HUES64 (cell line): ENCODE measurements at regions not wholly inside any gene's neighbourhood (a gene's known extent, or its start where the extent isn't known, plus 50 kb on each side); places are given as distances from the start of the nearest gene placed in this dataset.
"Not testable (repeated sequence)": the region's sequence is repeated elsewhere in the genome, so short reads cannot be mapped to it uniquely, and the experiment has no call there.

Source experiments
- H3K27ac ChIP-seq: 2 replicates; pipeline ENCODE4 v1.7.0; 2013; ENCODE audit warnings: low read depth, low read length, inconsistent platforms
- H3K27me3 ChIP-seq: 2 replicates; pipeline ENCODE4 v1.6.1; 2013; ENCODE audit warnings: mild to moderate bottlenecking, low read length; ENCODE audit not compliant: insufficient read depth
- H3K36me3 ChIP-seq: 2 replicates; pipeline ENCODE4 v1.6.1; 2013; ENCODE audit warnings: mild to moderate bottlenecking, low read length; ENCODE audit not compliant: insufficient read depth
- H3K4me1 ChIP-seq: 2 replicates; pipeline ENCODE4 v1.6.1; 2013; ENCODE audit warnings: mild to moderate bottlenecking, low read length, moderate library complexity; ENCODE audit not compliant: insufficient read depth
- H3K4me3 ChIP-seq: 2 replicates; pipeline ENCODE4 v1.5.1; 2013; ENCODE audit warnings: mild to moderate bottlenecking, low read length, moderate library complexity
- H3K9ac ChIP-seq: 2 replicates; pipeline ENCODE4 v1.6.1; 2013; ENCODE audit warnings: mild to moderate bottlenecking, low read depth, low read length
- H3K9me3 ChIP-seq: 2 replicates; pipeline ENCODE4 v1.6.1; 2013; ENCODE audit warnings: low read depth, low read length; ENCODE audit not compliant: insufficient read depth
- WGBS: fragments of 150-250, 120-280 bp; methylation state at CpG from one replicate; pipeline ENCODE4 v1.1.7; 2013; ENCODE audit warnings: missing lambda C conversion rate; 5-methylcytosine and 5-hydroxymethylcytosine counted together

- Histone ChIP-seq H3K4me1 (peaks cover 42% of the 10 kb centered on the region), H3K27me3 (no peaks in the 10 kb centered on the region), H3K9ac (no peak overlapping the region), H3K9me3 (no peaks in the 10 kb centered on the region), H3K27ac (no peak overlapping the region), H3K36me3 (no peaks in the 10 kb centered on the region), H3K4me3 (no peak overlapping the region)
- 96% methylated on average over 2 of the region's 3 CpGs for WGBS
These were observed 278.1 kb upstream of the CTNNB1 start for GRCh38 chr3:40921251-40921650.

GRCh38 chr3:40923143-40923542 is 276.2 kb upstream of the CTNNB1 start:
- H3K9ac ChIP-seq: no peak overlapping the region
- no peaks in the 10 kb centered on the region for H3K27me3 ChIP-seq
- no peak overlapping the region for H3K4me3 ChIP-seq
- H3K27ac ChIP-seq: no peak overlapping the region
- H3K9me3 ChIP-seq: no peaks in the 10 kb centered on the region
- 98% methylated on average over 4 of the region's 4 CpGs for WGBS
- H3K4me1 ChIP-seq: peaks cover 46% of the 10 kb centered on the region
- no peaks in the 10 kb centered on the region for H3K36me3 ChIP-seq

- Histone ChIP-seq H3K4me3 (no peak overlapping the region), H3K27me3 (no peaks in the 10 kb centered on the region), H3K9ac (no peak overlapping the region), H3K27ac (no peak overlapping the region), H3K4me1 (peaks cover 46% of the 10 kb centered on the region), H3K9me3 (no peaks in the 10 kb centered on the region), H3K36me3 (no peaks in the 10 kb centered on the region)
- WGBS: 91% methylated on average over 4 of the region's 4 CpGs
These were observed 275.7 kb upstream of the CTNNB1 start for GRCh38 chr3:40923651-40924050.

- no peak overlapping the region for H3K4me3 ChIP-seq
- H3K9ac ChIP-seq: no peak overlapping the region
- H3K27ac ChIP-seq: no peak overlapping the region
- WGBS: 89% methylated on average over 3 of the region's 3 CpGs
- H3K4me1 ChIP-seq: peaks cover 37% of the 10 kb centered on the region
- no peaks in the 10 kb centered on the region for H3K36me3 ChIP-seq
- H3K27me3 ChIP-seq: no peaks in the 10 kb centered on the region
- H3K9me3 ChIP-seq: no peaks in the 10 kb centered on the region
These were observed 274.7 kb upstream of the CTNNB1 start for GRCh38 chr3:40924559-40925141.

GRCh38 chr3:40925231-40925630 is 274.1 kb upstream of the CTNNB1 start:
- WGBS: 77% methylated on average over 2 of the region's 3 CpGs
- H3K36me3 ChIP-seq: no peaks in the 10 kb centered on the region
- H3K9me3 ChIP-seq: no peaks in the 10 kb centered on the region
- H3K4me3 ChIP-seq: no peak overlapping the region
- no peaks in the 10 kb centered on the region for H3K27me3 ChIP-seq
- H3K27ac ChIP-seq: no peak overlapping the region
- no peak overlapping the region for H3K9ac ChIP-seq
- peaks cover 31% of the 10 kb centered on the region for H3K4me1 ChIP-seq

GRCh38 chr3:40930131-40930538 is 269.2 kb upstream of the CTNNB1 start:
- H3K36me3 ChIP-seq: no peaks in the 10 kb centered on the region
- peaks cover 15% of the 10 kb centered on the region for H3K4me1 ChIP-seq
- H3K9ac ChIP-seq: no peak overlapping the region
- H3K9me3 ChIP-seq: no peaks in the 10 kb centered on the region
- no peak overlapping the region for H3K4me3 ChIP-seq
- H3K27me3 ChIP-seq: no peaks in the 10 kb centered on the region
- no peak overlapping the region for H3K27ac ChIP-seq

- no peak overlapping the region for H3K9ac ChIP-seq
- H3K27ac ChIP-seq: no peak overlapping the region
- no peak overlapping the region for H3K4me3 ChIP-seq
- H3K9me3 ChIP-seq: no peaks in the 10 kb centered on the region
- no peaks in the 10 kb centered on the region for H3K27me3 ChIP-seq
- no peaks in the 10 kb centered on the region for H3K36me3 ChIP-seq
- H3K4me1 ChIP-seq: peaks cover 9% of the 10 kb centered on the region
These were observed 268.5 kb upstream of the CTNNB1 start for GRCh38 chr3:40930756-40931155.

- H3K9me3 ChIP-seq: no peaks in the 10 kb centered on the region
- no peak overlapping the region for H3K27ac ChIP-seq
- WGBS: 90% methylated on average over 2 of the region's 3 CpGs
- no peaks in the 10 kb centered on the region for H3K36me3 ChIP-seq
- H3K9ac ChIP-seq: no peak overlapping the region
- H3K27me3 ChIP-seq: no peaks in the 10 kb centered on the region
- no peaks in the 10 kb centered on the region for H3K4me1 ChIP-seq
- H3K4me3 ChIP-seq: no peak overlapping the region
These were observed 260.7 kb upstream of the CTNNB1 start for GRCh38 chr3:40938591-40938990.

GRCh38 chr3:40939030-40939740 is 260.1 kb upstream of the CTNNB1 start:
- no peak overlapping the region for H3K27ac ChIP-seq
- no peaks in the 10 kb centered on the region for H3K9me3 ChIP-seq
- no peak overlapping the region for H3K4me3 ChIP-seq
- 94% methylated on average over 4 of the region's 4 CpGs for WGBS
- no peaks in the 10 kb centered on the region for H3K27me3 ChIP-seq
- no peaks in the 10 kb centered on the region for H3K4me1 ChIP-seq
- H3K9ac ChIP-seq: no peak overlapping the region
- no peaks in the 10 kb centered on the region for H3K36me3 ChIP-seq

GRCh38 chr3:40939741-40940130 is 259.6 kb upstream of the CTNNB1 start:
- Histone ChIP-seq H3K9me3 (no peaks in the 10 kb centered on the region), H3K9ac (no peak overlapping the region), H3K27ac (no peak overlapping the region), H3K4me1 (no peaks in the 10 kb centered on the region), H3K27me3 (no peaks in the 10 kb centered on the region), H3K4me3 (no peak overlapping the region), H3K36me3 (no peaks in the 10 kb centered on the region)
- 86% methylated on average over 4 of the region's 4 CpGs for WGBS

- Histone ChIP-seq H3K36me3 (no peaks in the 10 kb centered on the region), H3K4me1 (no peaks in the 10 kb centered on the region), H3K27me3 (no peaks in the 10 kb centered on the region), H3K9ac (no peak overlapping the region), H3K27ac (no peak overlapping the region), H3K9me3 (no peaks in the 10 kb centered on the region), H3K4me3 (no peak overlapping the region)
- WGBS: 100% methylated on average over 2 of the region's 2 CpGs
These were observed 258.7 kb upstream of the CTNNB1 start for GRCh38 chr3:40940651-40941050.

- H3K9ac ChIP-seq, H3K36me3 ChIP-seq, H3K4me3 ChIP-seq, H3K4me1 ChIP-seq, H3K27me3 ChIP-seq, H3K9me3 ChIP-seq, H3K27ac ChIP-seq: not testable (repeated sequence)
- WGBS: 100% methylated on average over 2 of the region's 3 CpGs
These were observed 252.3 kb upstream of the CTNNB1 start for GRCh38 chr3:40947022-40947421.
